NCI-H2171 (cell line): ENCODE measurements at regions not wholly inside any gene's neighbourhood (a gene's known extent, or its start where the extent isn't known, plus 50 kb on each side); places are given as distances from the start of the nearest gene placed in this dataset.

Experiments
- DNase-seq: peaks from one replicate; lab custom pipeline; 2025; lab: John Stamatoyannopoulos, UW

DNA sequence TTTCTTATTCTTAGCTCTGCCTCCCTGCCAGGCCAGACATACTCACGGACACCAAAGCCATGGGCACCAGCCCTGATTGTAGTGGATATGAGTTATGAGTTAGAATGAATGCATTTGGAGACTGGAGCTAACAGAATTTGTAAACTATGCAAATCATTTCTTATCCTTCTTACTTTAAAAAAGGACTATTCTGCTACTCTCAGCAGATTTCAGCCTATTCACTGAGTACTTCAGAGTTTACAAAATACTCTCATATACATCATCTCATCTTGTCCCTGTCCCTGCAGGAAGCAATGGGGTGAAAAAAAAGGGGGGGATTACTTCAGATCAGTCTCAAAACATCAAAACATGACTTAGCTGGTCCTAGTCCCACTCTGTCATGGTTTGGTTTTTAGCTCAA lies 541.4 kb upstream of the PLXNA2 start:
- no peak for DNase-seq

DNA sequence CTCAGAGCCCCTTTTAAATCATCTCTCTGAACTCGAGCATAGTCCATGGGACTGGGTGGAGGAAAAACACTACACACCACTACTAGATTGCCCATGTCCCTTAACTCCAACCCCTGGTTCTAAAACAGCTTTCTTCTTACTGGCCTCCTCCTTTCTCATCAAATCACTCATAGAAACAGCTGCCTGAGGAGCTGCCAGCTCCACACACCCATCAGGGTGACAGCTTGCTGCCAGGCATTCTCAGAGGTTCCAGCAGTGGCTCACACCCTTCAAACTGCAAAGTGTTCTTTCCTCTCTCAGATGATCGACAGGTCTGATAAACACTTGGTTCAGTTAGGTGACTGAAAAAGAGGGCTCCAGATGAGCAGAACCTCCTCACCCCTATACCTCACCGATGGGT lies 543.0 kb upstream of the PLXNA2 start:
- DNase-seq = no peak

DNA sequence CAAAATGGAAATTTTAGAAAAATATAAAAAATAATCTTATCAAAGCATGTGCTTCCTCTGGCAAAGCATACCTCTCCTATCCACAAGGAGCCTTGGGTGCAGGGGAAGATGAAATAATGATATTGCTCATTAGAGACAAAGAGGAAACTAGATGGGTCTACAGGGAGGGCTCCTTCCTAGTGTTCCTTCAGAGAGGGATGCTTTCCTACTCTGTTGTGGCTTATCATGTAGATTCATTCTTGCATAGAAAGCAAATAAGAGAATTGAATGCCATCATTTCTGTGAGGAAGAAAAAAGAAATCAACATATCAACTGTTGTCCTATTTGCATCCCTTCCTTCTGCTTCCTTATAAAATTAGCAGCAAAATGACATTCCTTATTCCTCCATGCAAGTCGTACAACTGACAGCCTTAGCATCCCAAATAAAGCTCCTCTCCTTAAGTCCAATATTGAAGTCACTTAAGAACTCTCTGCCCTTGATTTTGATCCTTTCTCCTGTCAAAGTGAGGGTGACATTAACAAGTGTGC lies 543.9 kb upstream of the PLXNA2 start:
- no peak for DNase-seq

DNA sequence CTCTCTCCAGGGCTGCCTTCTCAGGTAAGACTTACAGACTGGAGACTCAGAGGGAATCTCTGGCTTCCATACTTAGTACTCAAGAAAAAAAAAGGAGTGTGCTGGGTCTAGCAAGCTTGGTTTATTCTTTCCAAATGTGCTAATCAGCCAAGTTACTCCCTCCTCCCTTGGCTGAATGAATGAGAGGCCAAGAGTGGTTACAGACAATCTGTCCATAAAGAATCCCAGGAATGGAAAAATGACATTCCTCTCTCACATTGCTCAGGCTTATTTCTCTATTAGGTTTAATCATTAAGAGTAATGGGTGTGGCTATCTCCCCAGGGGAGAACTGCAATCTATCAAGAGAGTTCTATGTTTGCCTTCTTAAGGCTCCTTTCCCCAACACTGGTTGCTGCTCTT lies 547.3 kb upstream of the PLXNA2 start:
- DNase-seq = no peak

DNA sequence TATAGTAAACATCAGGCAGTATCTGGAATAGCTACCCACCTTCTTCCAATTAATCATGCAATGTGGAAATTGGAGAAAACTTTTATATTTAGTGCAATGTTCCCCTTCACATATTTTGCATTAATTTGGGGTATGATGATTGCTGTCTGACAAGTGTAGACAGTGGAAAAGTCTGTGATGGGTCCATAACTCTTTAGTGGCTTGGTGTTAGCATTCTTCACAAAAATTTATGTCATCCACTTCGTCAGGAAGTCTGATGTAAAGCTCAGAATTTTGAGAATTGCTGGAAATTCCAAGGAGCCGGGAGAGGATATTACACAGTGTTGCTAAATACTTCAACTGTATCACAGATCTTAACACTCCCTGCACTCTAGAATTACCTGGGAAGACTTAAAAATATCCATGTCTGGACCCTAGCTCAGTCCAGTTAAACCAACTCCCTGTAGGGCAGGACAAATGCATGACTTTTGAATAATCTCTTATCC lies 549.7 kb upstream of the PLXNA2 start:
- DNase-seq = no peak

DNA sequence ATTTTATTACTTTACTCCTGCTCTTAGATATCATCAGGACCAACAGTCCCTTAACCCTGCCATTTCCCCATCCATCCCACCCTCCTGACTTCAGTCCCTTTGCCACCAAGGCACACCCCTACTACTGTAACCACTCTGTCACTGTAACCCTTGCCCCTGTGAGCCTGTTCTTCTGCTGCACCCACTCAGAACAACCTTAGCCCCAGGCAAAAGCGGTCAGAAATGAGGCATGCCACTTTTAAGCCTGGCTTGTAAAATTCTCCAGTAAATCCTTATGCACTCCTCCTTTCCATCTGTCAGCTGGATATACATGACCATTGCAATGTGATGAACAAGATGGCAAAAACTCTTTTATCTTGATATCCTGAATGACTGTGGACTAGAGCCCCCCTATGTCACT lies 555.0 kb upstream of the PLXNA2 start:
- no peak for DNase-seq

DNA sequence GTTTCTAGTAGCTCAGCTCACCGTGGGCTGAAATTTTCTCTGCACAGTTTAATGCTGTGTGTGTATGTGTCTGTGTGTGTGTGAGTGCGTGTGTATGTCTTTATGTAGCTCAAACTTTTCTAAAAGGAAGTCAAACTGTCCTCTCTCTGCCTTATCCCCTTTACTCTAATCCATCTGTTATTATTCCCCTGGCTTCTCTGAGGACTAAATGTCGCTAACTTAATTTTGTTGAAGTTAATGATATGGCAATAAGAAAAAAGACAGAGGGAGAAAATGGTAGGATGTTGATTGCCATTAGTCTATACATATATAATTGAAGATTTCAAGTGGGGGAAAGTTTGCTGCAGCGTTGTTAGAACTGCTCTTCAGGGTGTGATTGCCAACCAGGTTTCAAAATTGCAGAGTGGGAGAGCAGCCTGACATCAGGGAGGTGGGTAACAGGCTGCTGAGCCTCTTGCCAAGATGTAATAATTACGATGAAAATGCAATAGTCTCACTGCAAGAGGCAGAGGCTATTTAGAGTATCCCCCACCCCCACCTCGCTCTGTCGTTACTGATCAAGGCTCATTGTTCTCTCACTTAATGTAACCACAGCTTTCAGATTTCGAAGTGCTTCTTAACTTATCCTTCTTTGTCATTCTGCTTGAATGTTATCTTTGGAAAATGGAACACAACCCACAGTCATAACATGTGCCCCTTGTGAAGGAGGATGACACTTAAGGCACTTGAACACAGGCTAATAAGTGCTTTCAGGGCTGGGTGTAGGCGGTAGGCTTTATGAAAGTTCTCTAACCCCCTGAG lies 559.0 kb upstream of the PLXNA2 start:
- DNase-seq = no peak

DNA sequence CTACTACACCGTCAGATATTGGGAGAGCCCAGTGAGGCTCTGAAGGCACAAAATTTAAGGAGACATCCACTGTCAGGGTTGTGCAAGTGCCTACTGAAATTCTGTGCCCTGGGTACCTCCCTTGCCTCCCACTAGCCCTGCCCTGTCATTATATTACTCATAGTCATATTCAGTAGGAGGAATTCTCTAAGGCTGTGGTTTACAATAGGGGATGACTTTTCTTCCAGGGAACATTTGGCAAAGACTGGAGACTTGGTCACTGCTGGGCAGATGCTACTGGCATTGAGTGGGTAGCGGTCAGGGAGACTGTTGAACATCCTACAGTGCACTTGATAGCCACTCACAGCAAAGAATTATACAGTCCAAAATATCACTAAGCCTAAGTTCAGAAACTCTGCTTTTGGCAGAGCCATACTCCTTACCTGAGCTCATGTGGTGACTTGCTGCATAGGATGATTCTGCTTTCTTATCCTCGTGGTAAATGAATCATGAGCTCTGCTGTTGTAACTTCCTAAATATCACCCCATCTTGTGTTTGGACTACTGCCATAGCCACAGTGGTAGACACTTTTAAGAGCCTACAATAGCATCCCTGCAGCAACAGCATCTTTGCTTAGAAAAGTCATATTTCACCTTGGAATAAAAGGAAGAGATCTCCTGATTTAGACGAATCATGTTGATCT lies 563.4 kb upstream of the PLXNA2 start:
- DNase-seq = no peak

DNA sequence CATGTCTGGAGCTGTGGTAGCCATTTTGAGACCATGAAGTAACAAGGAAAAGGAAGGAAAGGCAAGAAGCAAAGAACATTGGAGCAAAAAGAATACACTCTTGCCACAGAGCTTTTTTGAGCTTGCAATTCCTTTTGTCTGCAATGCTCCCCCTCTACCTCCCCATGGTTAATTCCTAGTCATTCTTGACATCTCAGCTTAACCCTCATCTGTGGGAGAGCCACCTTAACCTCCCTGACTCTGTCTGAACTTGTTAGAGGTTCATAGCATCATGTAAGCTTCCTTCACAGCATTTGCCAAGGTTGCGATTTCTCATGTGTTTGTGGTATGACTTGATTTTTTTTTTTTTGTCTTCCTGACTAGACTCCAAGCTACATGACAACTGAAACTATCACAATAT lies 564.1 kb upstream of the PLXNA2 start:
- DNase-seq = no peak

DNA sequence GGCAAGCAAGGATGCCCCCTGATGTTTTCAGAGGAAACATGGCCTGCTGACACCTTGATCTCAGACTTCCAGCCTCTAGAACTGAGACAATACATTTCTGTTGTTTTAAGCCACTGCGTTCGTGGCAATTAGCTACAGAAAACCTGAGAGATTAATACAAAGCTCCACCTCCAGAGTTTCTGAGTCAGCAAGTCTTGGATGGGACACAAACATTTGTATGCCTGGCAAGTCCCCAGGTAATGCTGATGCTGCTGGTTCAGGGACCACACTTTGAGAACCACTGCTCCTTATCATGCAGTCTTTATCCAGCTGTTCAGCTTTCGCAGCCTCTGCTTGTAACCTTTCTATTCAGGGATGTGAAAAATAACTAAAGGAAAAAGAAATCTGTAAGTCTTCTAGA lies 565.7 kb upstream of the PLXNA2 start:
- no peak for DNase-seq

DNA sequence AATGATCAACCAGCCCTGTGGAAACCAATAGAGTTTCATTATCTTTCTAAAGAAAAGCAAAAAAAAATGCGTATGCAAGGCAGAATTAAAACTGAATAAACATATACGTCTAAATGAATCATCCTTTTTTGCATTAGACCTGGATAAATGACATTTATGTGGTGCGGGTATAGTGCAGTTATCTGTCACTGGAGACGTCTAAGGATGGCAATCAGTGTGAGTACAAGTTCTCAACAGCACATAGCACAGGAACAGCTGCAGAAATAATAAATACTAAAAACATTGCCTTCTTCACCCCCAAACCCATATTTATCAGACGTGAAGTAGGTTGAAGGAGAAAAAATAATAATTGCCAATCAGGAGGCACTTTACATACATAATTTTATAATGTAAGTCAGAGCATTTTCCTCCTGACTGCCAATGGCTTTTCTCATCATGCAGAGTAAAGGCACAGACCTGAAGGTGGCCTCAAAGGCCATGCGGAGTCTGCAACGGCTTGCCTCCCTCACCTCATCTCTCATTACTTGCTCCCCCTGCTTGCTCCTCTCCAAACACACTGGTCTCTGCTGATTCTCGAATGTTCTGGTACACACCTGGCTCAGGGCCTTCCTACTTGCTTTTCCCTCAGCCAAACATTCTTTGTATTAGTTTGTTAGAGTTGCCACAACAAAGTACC lies 574.7 kb upstream of the PLXNA2 start:
- DNase-seq = no peak

DNA sequence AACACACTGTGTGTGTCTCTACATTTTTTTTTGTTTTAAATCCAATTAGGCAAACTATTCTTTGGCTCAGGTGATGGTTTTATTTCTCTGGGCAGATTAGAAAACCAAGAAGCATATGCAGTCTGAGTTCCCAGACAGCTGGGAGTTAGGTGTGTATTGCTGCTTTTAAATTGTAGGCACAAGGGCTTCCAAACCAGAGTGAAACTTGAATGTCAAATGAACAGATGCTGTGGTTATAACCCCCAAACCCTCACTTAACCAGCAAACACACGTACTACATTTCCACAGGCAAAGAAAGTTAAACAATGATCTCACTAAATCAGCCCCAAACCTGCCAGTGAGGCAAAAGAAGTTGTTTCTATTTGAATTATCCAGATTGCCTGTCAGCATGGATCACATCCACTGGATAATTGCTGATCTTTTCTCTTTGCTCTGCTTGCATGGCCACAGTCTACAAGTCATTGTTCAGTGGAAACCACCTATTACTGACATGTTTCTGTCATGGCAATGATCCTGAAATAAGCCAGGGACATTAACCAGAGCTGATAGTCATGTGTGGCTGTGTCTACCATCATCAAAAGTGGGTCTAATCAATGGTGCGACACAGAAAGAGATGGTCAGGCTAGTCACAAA lies 576.5 kb upstream of the PLXNA2 start:
- DNase-seq = peak; percentile 51

DNA sequence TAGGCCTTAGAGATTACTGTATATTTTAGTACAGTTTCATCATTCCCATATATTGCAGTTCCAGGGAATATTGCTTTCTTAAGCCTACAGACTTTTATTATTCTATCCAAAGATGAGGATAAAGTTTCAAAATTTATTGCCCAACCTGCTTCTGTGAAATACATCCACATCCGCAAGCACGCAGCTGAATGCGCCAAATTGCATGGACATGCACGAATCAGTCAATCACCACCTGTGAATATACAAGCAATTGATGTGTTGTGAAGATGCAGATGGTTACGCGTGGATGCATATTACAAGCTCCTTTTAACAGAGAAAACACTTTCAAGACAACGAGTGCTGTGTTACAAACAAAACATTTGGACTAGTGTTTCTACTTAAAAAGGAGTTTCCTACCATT lies 577.8 kb upstream of the PLXNA2 start:
- DNase-seq = no peak

DNA sequence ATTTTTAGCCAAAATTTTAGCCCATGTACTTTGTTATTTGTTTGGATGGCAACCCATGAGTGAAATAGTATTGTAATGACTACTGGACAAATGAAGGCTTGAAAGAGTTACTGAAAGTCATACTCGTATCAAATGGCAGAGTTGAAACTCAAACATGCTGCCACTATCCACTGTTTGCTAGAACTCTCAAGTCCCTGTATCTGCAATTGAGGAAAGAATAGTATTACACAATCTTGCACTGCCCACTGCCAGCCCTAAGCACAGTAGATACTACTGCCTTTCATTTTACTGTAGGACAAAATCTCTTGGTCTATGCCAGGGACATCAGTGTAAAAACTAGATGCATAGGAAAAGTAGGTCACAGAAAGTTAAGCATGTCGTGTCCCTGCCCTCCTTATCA lies 581.1 kb upstream of the PLXNA2 start:
- no peak for DNase-seq

DNA sequence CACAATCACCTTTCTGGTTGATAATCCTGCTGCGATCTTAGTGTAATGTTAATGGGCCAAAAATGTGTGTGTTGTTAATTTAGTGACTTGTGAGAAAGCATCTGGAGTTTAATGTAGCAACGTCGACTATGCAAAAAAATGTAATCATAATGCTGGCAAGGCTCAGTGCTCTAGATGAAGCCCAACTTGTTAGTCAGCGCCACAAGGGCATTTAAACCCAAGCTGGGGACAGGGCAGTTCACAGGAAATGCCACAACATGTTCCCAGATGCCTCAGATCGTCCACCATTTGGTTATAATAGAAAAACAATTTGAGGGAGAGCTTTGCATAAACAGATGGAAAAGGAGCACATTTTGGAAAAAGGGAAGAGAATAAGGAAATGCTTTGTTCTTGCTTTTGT lies 585.4 kb upstream of the PLXNA2 start:
- DNase-seq = no peak

DNA sequence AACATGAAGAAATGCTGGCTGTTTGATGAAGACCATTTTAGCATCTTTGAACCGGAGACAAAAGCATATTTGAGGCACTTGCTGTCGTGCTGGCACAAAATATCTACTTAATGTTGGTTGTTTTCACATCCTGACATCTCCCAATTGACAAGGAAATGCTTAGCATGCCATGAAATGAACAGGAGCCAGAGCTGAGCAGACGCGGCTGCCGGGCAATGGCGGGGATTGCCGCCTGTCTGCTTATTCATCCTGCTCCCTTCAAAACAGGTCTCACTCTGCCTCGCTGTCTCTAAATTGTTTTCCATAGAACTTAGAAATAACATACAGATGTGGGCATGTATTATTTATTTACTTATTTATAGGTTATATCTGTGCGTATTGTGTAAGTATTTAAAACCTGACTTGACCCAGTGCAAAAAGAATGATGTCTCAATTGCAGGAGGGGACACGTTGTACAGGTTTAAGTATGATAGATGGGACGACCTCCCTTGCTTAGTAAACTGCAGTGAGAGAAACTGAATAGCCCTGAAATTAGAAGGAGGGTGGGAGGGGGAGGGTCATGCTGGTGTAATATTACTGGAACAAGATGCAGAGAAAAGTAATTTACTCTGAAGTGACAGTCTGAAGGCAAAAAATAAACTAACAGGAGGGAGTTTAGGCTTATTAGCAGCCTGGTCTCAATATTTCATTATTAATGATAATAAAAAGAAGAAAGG lies 590.4 kb upstream of the PLXNA2 start:
- DNase-seq = peak; percentile 13

DNA sequence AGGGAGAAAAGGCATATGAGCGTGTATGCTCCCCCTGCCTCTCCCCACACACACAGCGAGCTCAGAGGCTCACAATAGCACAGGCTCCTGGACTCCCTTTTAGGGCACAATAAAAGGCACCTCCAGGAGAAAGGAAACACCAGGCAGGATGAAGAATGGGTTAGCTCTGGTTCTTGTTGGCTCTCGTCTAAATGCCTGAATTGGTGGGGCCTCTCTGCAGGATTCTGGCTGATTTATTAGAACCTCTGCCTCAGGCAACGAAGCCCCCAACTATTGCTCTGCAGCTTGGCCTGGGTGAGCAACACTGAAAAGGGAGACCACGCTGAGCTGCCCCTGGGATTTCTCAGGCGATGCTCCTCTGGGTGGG lies 590.9 kb upstream of the PLXNA2 start:
- no peak for DNase-seq

DNA sequence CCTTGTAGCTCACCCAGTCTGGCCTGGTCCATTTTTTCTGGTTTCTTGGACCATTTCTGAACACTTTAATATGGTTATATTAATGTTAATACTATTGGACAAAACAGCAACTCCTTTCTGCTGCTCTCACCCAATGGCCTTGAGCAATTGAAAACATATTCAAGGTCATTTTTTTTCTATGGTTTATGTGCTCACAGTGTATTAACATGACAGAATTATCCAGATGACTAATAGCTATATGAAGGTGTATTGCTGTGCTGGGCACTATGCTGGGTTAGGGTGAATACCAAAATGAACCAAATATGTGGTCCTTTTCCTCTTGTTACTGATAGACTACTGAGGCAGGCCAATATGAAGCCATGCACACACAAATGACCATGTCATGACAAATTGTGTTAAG lies 591.6 kb upstream of the PLXNA2 start:
- DNase-seq = no peak

DNA sequence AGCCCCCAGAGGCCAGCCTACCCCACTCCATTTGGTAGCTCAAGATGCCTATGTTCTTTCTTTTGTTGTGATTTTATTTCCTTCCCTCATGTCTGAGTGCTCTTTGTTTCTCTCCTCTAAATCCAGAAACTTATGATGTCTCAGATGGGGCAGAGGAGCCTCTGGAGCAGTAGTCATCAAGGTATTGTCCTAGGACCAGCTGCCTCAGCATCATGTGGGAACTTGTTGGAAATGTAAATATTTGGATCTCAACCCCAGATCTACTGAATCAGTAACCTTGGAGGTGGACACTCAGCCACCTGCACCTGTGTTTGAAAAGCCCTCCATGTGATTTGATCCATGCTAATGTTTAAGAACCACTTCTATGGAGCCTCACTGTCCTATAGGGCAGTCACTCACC lies 593.1 kb upstream of the PLXNA2 start:
- DNase-seq = no peak

DNA sequence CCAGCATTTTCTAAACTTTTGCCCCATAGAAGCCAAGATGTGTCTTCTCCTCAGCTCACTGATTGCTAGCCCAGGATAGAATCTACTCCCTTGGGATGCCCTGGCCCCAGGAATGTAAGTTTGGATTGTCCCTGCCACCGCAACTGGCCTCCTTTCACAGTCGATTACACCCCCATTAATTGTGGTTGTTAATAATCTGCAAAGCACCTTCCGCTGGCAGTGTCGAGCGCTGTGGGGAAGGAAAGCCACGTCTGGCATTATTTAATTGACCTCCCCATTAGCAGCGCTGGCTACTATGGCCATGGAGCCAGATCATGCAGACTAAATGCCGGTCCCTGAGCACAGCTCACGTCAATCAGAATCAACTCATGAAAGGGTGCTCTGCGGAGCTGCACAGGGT lies 597.3 kb upstream of the PLXNA2 start:
- DNase-seq = no peak

DNA sequence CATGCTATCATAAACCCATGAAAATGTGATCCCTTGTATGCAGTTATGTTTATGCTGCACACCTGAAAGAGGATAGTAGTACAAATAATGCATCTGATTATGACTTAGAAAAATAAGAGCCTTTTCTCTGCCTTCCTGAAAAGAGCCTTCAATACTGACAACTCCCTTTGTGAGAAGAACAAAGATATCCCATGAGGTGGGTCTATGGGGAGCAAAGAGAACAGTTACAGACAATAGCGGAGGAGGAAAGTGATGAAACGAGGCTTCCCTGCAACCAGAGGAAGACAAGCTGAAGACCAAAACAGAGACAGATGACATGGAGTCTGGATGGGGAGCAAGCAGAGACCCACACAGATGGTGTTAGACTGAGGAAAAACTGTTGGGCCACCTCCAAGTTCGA lies 598.3 kb upstream of the PLXNA2 start:
- no peak for DNase-seq

DNA sequence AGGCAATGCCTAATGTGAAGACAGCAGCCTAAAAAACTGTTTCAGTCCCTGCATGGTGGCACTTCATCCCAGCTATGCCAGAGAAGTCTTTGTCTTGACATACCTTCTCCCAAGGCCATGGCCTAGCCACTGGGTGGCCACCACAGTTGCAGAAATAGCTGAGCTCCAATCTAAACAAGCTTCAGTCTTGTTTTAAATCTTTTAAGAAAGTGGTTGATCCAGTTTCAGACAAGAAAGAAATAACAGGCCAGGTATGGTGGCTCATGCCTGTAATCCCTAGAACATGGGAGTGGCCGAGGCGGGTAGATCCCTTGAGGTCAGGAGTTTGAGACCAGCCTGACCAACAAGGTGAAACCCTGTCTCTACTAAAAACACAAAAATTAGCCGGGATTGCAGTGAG lies 600.0 kb upstream of the PLXNA2 start:
- DNase-seq = no peak
